ENCODE measurements at regions not wholly inside any gene's neighbourhood (a gene's known extent, or its start where the extent isn't known, plus 50 kb on each side); places are given as distances from the start of the nearest gene placed in this dataset.

DNA sequence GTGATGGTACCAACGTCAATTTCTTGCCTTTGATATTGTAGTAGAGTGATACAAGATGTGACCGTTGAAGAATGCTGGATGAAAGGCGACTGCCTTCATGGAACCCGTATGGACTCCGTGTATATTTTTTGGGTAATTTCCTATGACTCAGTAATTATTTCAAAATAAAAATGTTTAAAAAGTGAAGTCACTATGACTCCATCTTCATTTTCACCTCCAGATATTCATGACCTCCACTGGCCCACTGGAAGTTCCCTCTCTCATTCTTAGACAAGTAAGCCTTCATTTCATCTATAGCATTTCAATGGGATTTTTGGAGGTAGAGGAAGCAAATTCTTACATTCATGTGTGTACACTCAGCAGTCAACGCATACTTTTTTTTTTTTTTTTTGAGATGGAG, 111.8 kb upstream of the NUDT7 start:
- H3K36me3 ChIP-seq (replicated peaks) = no peaks in the 10 kb centered on the region
- TF ChIP-seq, protein P1, sequence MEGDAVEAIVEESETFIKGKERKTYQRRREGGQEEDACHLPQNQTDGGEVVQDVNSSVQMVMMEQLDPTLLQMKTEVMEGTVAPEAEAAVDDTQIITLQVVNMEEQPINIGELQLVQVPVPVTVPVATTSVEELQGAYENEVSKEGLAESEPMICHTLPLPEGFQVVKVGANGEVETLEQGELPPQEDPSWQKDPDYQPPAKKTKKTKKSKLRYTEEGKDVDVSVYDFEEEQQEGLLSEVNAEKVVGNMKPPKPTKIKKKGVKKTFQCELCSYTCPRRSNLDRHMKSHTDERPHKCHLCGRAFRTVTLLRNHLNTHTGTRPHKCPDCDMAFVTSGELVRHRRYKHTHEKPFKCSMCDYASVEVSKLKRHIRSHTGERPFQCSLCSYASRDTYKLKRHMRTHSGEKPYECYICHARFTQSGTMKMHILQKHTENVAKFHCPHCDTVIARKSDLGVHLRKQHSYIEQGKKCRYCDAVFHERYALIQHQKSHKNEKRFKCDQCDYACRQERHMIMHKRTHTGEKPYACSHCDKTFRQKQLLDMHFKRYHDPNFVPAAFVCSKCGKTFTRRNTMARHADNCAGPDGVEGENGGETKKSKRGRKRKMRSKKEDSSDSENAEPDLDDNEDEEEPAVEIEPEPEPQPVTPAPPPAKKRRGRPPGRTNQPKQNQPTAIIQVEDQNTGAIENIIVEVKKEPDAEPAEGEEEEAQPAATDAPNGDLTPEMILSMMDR (IDR thresholded peaks at IDR 0.05; ENCODE audit: low read depth, low read length, missing control alignments) = no peak
- no peak for DNase-seq
- in situ Hi-C loops (cut with HindIII; ENCODE audit: low pct_ligation_motif_present, low sequenced_read_pairs) = no loop called here
- no peak overlapping the region for H3K27ac ChIP-seq
- H3K4me3 ChIP-seq (ENCODE audit: low read depth, low read length) = no peak overlapping the region
- H3K27me3 ChIP-seq (replicated peaks) = no peaks in the 10 kb centered on the region

DNA sequence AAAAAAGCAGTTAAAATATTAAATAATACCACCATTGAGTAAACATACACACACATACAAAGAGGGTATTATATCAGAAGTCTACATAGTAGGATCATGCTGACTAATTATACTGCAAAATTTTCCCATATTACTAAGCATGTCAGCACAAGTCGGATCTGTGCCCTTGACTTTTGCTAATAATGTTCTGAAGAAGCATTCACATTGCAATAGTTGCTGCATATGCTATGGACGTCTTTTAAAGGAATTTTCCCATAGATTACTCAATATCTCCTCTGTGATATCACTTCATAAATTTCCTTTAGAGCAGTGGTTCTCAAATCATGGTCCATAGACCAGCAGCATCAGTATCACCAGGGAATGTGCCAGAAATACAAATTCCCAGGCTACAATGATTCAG, 110.9 kb upstream of the NUDT7 start:
- no peak overlapping the region for H3K4me3 ChIP-seq (ENCODE audit: low read depth, low read length)
- H3K27me3 ChIP-seq (replicated peaks) = no peaks in the 10 kb centered on the region
- no peak overlapping the region for H3K27ac ChIP-seq
- no peak for DNase-seq
- TF ChIP-seq, protein P1 (IDR thresholded peaks at IDR 0.05; ENCODE audit: low read depth, low read length, missing control alignments) = no peak
- H3K36me3 ChIP-seq (replicated peaks) = no peaks in the 10 kb centered on the region
- in situ Hi-C loops (cut with HindIII; ENCODE audit: low pct_ligation_motif_present, low sequenced_read_pairs) = no loop called here

DNA sequence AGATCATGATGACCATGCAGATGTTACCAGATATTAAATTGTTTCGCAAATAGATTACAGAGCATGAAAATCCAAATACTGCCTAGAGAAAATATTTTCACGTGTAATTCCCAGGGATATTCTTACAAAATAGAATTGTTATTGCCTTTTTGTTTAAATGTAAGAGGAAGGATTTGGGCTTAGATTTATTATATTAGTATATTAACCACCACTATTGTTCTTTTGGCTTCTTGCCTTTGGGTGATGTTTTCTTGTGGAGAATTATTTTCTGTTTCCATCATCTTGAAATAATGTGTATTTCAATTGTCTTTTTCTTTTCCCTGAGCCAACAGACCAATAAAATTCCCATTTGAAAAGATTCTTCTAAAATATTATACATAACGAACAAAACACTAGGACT, 109.7 kb upstream of the NUDT7 start:
- Histone ChIP-seq H3K27me3 (replicated peaks) (no peaks in the 10 kb centered on the region), H3K27ac (no peak overlapping the region), H3K36me3 (replicated peaks) (no peaks in the 10 kb centered on the region), H3K4me3 (ENCODE audit: low read depth, low read length) (no peak overlapping the region)
- no peak for DNase-seq
- TF ChIP-seq, protein P1 (IDR thresholded peaks at IDR 0.05; ENCODE audit: low read depth, low read length, missing control alignments) = no peak
- in situ Hi-C loops (cut with HindIII; ENCODE audit: low pct_ligation_motif_present, low sequenced_read_pairs) = no loop called here

DNA sequence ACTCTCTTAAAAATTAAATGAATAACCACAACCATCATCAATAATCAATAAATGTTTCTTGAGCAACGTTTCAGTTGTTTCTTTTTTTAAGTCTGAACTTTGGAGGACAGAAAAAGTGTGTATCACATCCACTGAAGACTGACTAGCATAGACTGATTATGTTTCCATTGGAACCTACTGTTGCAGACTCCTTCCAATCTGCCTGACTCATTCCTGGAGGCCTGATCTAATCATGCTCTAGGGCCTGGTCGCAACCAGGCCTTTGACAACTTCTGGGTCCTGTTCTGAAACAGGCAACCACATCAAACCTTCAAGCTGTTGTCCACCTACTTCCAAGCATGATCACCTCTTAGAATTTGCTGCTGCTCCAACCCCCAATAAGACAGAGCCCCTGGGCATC, 109.2 kb upstream of the NUDT7 start:
- in situ Hi-C loops (cut with HindIII; ENCODE audit: low pct_ligation_motif_present, low sequenced_read_pairs) = no loop called here
- TF ChIP-seq, protein P1 (IDR thresholded peaks at IDR 0.05; ENCODE audit: low read depth, low read length, missing control alignments) = no peak
- Histone ChIP-seq H3K27me3 (replicated peaks) (no peaks in the 10 kb centered on the region), H3K36me3 (replicated peaks) (no peaks in the 10 kb centered on the region), H3K4me3 (ENCODE audit: low read depth, low read length) (no peak overlapping the region), H3K27ac (no peak overlapping the region)
- DNase-seq = peak; percentile 7

DNA sequence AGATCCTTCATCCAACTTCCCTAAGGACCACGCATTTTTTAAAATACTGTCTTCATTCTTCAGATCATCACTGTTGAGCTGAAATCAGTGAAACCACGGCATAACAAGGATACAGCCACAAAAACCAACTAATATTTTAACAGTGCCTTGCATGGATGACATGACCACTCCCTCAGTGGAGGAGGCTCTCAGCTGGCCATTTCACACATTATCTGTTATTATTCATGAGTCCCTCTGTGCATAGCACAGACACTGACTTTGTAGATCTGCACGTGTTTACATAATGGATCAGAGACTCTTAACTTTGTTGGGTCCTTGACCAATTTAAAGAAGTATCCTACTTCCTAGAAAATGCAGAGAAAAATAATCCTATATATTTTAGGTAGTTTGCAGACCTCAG, 104.8 kb upstream of the NUDT7 start:
- Histone ChIP-seq H3K27me3 (replicated peaks) (no peaks in the 10 kb centered on the region), H3K36me3 (replicated peaks) (no peaks in the 10 kb centered on the region), H3K4me3 (ENCODE audit: low read depth, low read length) (no peak overlapping the region), H3K27ac (no peak overlapping the region)
- in situ Hi-C loops (cut with HindIII; ENCODE audit: low pct_ligation_motif_present, low sequenced_read_pairs) = no loop called here
- TF ChIP-seq, protein P1 (IDR thresholded peaks at IDR 0.05; ENCODE audit: low read depth, low read length, missing control alignments) = no peak
- DNase-seq = no peak

DNA sequence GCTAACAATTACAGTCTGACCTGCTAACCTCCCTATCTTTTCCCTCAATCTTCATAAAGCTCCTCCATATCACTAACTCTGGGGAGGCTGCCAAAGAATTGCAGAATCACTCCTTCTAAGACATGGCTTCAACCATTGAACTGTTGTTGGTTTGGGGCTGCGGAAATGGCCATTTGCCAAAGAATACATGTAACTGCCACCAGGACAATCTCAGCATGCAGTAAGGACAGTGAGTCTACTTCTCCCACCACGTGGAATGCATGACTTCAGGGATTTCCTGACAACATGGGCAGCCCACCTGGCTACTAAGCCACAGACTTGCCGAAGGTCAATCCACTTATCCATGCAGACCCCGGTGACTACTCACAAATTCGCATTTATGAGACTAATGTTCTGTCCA, 104.3 kb upstream of the NUDT7 start:
- H3K36me3 ChIP-seq (replicated peaks) = no peaks in the 10 kb centered on the region
- in situ Hi-C loops (cut with HindIII; ENCODE audit: low pct_ligation_motif_present, low sequenced_read_pairs) = no loop called here
- peak; percentile 52 for DNase-seq
- TF ChIP-seq, protein P1 (IDR thresholded peaks at IDR 0.05; ENCODE audit: low read depth, low read length, missing control alignments) = no peak
- H3K27ac ChIP-seq = no peak overlapping the region
- H3K27me3 ChIP-seq (replicated peaks) = no peaks in the 10 kb centered on the region
- H3K4me3 ChIP-seq (ENCODE audit: low read depth, low read length) = no peak overlapping the region
